Fibroblast of lung (primary cell): ENCODE measurements at regions not wholly inside any gene's neighbourhood (a gene's known extent, or its start where the extent isn't known, plus 50 kb on each side); places are given as distances from the start of the nearest gene placed in this dataset.
"Not testable (repeated sequence)": the region's sequence is repeated elsewhere in the genome, so short reads cannot be mapped to it uniquely, and the experiment has no call there.

Source experiments
- DNase-seq, 2 donors: peaks; one replicate each; pipeline versions ENCODE4 v3.0.0 to v3.0.0-alpha.2; 2010; ENCODE audit warnings: low read depth in 2 of 2
- H2AFZ ChIP-seq: 2 replicates; pipeline ENCODE4 v1.5.1; 2012; ENCODE audit warnings: low read length, control low read depth, inconsistent platforms
- H3K27ac ChIP-seq: 2 replicates; pipeline ENCODE4 v1.5.1; 2011; ENCODE audit warnings: low read length, control low read depth; ENCODE audit not compliant: insufficient read depth
- H3K27me3 ChIP-seq: 2 replicates; pipeline ENCODE4 v1.5.1; 2011; ENCODE audit warnings: mild to moderate bottlenecking, low read length; ENCODE audit not compliant: control insufficient read depth, insufficient read depth
- H3K36me3 ChIP-seq: 2 replicates; pipeline ENCODE4 v1.5.1; 2011; ENCODE audit warnings: low read length; ENCODE audit not compliant: control insufficient read depth, insufficient read depth
- H3K4me1 ChIP-seq: 2 replicates; pipeline ENCODE4 v1.5.1; 2011; ENCODE audit warnings: low read length; ENCODE audit not compliant: control insufficient read depth, insufficient read depth; ENCODE audit errors: extremely low read depth
- H3K4me2 ChIP-seq: 2 replicates; pipeline ENCODE4 v1.5.1; 2011; ENCODE audit warnings: low read length, control low read depth; ENCODE audit not compliant: insufficient read depth; ENCODE audit errors: extremely low read depth
- H3K4me3 ChIP-seq, 4 experiments: fragments of 200-600 bp in 1 of 4; sonication (generic) in 1 of 4; replicated peaks in 1 of 4; 2 replicates each; pipeline ENCODE4 v1.5.1; 2011 to 2016; ENCODE audit warnings: low read length in 4 of 4, low read depth in 3 of 4, mild to moderate bottlenecking in 3 of 4, control low read depth in 2 of 4, inconsistent platforms in 1 of 4, mixed read lengths in 1 of 4; ENCODE audit not compliant: insufficient read depth in 1 of 4; ENCODE audit errors: control extremely low read depth in 1 of 4
- H3K79me2 ChIP-seq: 2 replicates; pipeline ENCODE4 v1.5.1; 2012; ENCODE audit warnings: mild to moderate bottlenecking, low read length, inconsistent platforms; ENCODE audit not compliant: control insufficient read depth, insufficient read depth
- H3K9ac ChIP-seq: 2 replicates; pipeline ENCODE4 v1.5.1; 2011; ENCODE audit warnings: mild to moderate bottlenecking, low read length, control low read depth; ENCODE audit not compliant: insufficient read depth
- H3K9me3 ChIP-seq: 2 replicates; pipeline ENCODE4 v1.5.1; 2012; ENCODE audit warnings: low read depth, low read length; ENCODE audit not compliant: control insufficient read depth, insufficient read depth
- H4K20me1 ChIP-seq: 2 replicates; pipeline ENCODE4 v1.5.1; 2011; ENCODE audit warnings: low read length; ENCODE audit not compliant: control insufficient read depth, insufficient read depth; ENCODE audit errors: extremely low read depth
- CTCF ChIP-seq, 2 donors: IDR thresholded peaks in 1 of 2; conservative IDR thresholded peaks in 1 of 2; 1 replicate in 1 of 2; 2 replicates in 1 of 2; pipeline ENCODE4 v1.5.1; 2011 to 2012; ENCODE audit warnings: low read length in 2 of 2, control low read depth in 1 of 2, inconsistent platforms in 1 of 2, low read depth in 1 of 2, mild to moderate bottlenecking in 1 of 2
- EZH2 ChIP-seq: IDR thresholded peaks from 2 replicates; pipeline ENCODE4 v1.5.1; 2012; ENCODE audit warnings: low read length, control low read depth, mild to moderate bottlenecking; ENCODE audit errors: missing control alignments

- Histone ChIP-seq H3K4me2 (no peak overlapping the region), H3K9me3 (no peaks in the 10 kb centered on the region), H4K20me1 (no peaks in the 10 kb centered on the region), H3K27me3 (no peaks in the 10 kb centered on the region), H3K79me2 (no peaks in the 10 kb centered on the region), H3K27ac (no peak overlapping the region), H2AFZ (no peak overlapping the region), H3K4me1 (no peaks in the 10 kb centered on the region), H3K36me3 (no peaks in the 10 kb centered on the region), H3K4me3 (no peak overlapping the region), H3K9ac (no peak overlapping the region)
- no peak for TF ChIP-seq EZH2
- DNase-seq = no peak
Observed at GRCh38 chr5:51712201-51712600, 329.0 kb downstream of the ISL1 start.

GRCh38 chr5:51715445-51715844 is 332.2 kb downstream of the ISL1 start:
- H3K27ac ChIP-seq, H4K20me1 ChIP-seq, H3K4me3 ChIP-seq, H3K79me2 ChIP-seq, H3K4me2 ChIP-seq, H3K9me3 ChIP-seq, DNase-seq, H2AFZ ChIP-seq, H3K36me3 ChIP-seq, H3K9ac ChIP-seq, H3K4me1 ChIP-seq, H3K27me3 ChIP-seq: not testable (repeated sequence)

GRCh38 chr5:51731421-51732029 is 348.3 kb downstream of the ISL1 start:
- no peaks in the 10 kb centered on the region for H4K20me1 ChIP-seq
- H3K79me2 ChIP-seq = no peaks in the 10 kb centered on the region
- no peaks in the 10 kb centered on the region for H3K9me3 ChIP-seq
- DNase-seq = peak in 1 of 2 donors; percentile 6
- no peak overlapping the region for H3K4me3 ChIP-seq
- TF ChIP-seq EZH2 (no peak), CTCF (conservative IDR thresholded peaks at IDR 0.05 in 1 of 2, IDR thresholded peaks at IDR 0.05 in 1 of 2; ENCODE audit: low read depth in 1 of 2, low read length in 2 of 2) (no peak)
- H3K27ac ChIP-seq = no peak overlapping the region
- H3K4me1 ChIP-seq = no peaks in the 10 kb centered on the region
- no peak overlapping the region for H2AFZ ChIP-seq
- no peaks in the 10 kb centered on the region for H3K36me3 ChIP-seq
- H3K9ac ChIP-seq = no peak overlapping the region
- no peaks in the 10 kb centered on the region for H3K27me3 ChIP-seq
- H3K4me2 ChIP-seq = no peak overlapping the region

GRCh38 chr5:51732304-51732703 is 349.1 kb downstream of the ISL1 start:
- Histone ChIP-seq H3K27me3 (no peaks in the 10 kb centered on the region), H2AFZ (no peak overlapping the region), H3K36me3 (no peaks in the 10 kb centered on the region), H3K4me3 (no peak overlapping the region), H3K9me3 (no peaks in the 10 kb centered on the region), H3K27ac (no peak overlapping the region), H3K4me1 (no peaks in the 10 kb centered on the region), H3K4me2 (no peak overlapping the region), H3K9ac (no peak overlapping the region), H3K79me2 (no peaks in the 10 kb centered on the region), H4K20me1 (no peaks in the 10 kb centered on the region)
- no peak for DNase-seq
- TF ChIP-seq CTCF (conservative IDR thresholded peaks at IDR 0.05 in 1 of 2, IDR thresholded peaks at IDR 0.05 in 1 of 2; ENCODE audit: low read depth in 1 of 2, low read length in 2 of 2) = no peak
- no peak for TF ChIP-seq EZH2
